Ammon's horn (tissue), 1 donor: ENCODE measurements at regions not wholly inside any gene's neighbourhood (a gene's known extent, or its start where the extent isn't known, plus 50 kb on each side); places are given as distances from the start of the nearest gene placed in this dataset.

Source experiments
- DNase-seq: peaks from one replicate; pipeline ENCODE4 v3.0.0-alpha.2; 2016; ENCODE audit warnings: low spot score

DNA sequence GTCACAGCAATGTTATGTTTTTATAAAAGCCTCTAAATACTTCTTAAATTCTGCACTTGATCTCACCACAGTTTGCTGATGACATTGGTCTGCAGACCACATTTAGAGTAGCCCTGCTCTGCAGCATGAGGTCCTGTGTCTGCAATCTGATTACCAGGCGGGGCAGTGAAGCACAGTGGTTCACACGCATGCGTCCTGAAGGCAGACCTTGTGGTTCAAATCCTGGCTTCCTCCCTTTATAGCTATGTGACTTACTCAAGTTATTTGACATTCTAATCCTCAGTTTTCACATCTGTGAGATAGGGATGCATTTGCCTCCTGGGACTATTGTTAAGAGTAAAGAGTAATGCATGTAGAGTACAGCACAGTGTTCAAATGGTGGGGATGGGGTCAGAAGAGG is 50.3 kb downstream of the BMAL2 start:
- no peak for DNase-seq

DNA sequence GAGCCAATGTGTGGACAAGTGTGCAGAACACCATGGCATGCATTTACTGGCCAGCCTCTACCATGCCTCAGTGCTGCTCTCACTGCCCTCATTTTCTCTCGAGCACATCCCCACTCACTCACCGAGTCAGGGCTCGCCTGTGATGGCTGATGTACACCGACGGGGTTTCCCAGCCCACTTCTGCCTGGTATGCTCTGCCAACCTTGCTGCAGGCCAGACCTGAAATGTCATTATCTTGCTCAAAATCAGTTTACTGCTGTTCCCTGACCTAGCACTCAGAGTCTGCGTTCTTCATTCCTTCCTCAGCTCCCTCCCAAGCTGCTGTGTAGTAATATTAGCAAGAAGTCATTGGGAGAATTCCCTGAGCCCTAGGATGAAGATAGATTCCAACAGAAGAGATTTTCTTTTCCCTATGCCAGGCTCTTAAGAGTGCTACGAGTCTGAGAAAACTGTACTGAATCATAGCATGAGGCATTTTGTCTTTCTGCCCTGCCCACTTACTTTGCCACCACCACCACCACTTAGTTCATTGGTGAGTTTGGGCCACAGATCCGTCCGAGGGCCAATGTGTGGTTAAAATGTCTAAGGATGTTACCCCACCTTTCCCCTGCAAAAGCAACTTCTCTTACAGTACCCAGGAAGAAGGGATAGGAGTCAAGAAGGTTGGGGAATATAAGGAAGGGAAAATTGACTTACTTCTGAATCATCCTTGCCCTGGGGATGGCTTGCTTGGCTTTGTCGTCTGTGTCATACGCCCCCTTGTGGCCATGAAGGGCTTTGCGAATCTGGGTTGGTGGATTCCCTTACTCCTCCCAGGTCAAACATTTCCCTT is 51.0 kb downstream of the BMAL2 start:
- DNase-seq: peak; percentile 57

GRCh38 chr12:27384261-27384590 is 51.6 kb downstream of the BMAL2 start:
- no peak for DNase-seq

GRCh38 chr12:27385766-27386564 is 53.3 kb downstream of the BMAL2 start:
- no peak for DNase-seq

DNA sequence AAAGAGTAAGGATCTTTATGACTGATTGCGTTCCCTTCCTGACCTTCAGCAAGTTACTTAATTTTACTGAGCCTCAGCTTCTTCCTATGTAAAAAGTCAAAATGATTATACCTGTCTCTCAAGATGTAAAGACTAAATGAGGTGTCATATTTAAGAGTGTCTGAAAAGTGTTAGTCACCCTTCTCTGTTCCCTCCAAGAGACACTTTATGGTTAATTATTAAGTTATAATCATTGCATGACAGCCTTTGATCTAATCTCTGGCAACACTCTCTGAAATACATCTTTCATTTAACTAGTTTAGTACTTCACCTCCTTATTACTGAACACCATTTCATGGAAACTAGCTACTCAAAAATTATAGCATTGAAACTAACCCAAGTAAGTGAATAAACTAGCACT is 54.8 kb downstream of the BMAL2 start:
- DNase-seq: no peak

GRCh38 chr12:27388650-27389049 is 56.0 kb downstream of the BMAL2 start:
- no peak for DNase-seq

GRCh38 chr12:27394676-27395075 is 51.9 kb upstream of the SMCO2 start:
- no peak for DNase-seq

DNA sequence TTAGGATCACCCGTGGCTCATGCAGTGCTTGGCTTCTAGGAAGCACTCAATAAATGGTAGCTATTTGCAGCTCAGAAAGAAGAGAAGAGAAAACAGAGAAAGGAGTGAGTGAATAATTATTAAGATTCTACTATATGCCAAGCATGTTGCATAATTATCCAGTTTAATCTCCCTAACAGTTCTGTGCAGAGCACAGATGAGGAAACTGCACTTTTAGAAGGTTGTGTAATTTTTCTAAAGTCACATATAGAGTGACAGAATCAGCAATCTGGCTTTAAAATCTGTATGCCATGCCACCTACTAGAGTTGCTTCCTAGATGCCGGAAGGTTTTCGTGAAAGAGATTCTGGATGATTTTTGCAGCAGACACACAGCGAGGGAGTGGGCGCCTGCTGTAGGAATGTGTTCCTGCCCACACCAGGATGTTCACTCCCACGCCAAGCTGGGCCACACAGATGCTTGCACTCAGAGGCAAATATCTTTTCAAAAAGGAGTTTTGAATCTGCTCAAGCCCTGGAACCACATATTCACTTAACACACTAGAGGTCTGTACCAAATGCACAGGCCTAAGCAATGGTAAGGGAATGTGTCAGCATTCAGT is 50.2 kb upstream of the SMCO2 start:
- DNase-seq: peak; percentile 72
